Glomerular visceral epithelial cell (primary cell): ENCODE measurements at regions not wholly inside any gene's neighbourhood (a gene's known extent, or its start where the extent isn't known, plus 50 kb on each side); places are given as distances from the start of the nearest gene placed in this dataset.
"Not testable (repeated sequence)": the region's sequence is repeated elsewhere in the genome, so short reads cannot be mapped to it uniquely, and the experiment has no call there.

Source experiments
- DNase-seq: peaks from one replicate; pipeline ENCODE4 v3.0.0-alpha.2; 2016; ENCODE audit errors: extremely low spot score

DNA sequence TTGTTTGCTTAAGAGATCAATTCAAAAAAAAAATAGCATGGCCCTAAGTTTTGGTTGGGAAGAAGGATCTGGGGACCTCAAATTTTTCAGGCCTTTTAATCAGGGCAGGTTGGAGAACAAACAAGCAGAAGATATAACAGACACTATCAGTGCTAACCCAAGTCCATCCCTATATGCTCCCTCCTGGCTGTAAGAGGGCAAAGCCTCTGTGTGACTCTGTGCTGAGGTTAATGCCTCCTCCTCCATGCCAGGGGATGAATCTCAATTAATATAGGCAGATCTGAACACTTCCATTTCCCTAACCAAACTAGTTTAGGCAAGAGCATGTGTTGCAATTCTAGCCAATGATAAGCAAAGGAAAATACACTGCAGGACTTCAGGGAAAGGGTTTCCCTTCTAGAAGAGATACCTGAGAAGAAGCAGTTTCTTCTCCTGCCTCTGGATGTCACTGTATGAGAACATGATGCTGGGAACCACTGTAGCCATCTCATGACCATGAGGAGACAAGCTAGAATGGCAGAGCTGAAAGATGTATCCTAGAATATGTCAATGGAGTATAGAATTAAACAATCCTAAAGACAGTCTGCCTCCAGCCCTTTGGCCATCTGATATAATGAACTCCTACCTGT, 76.0 kb downstream of the CHD9NB start:
- DNase-seq, result peak; percentile 2

DNA sequence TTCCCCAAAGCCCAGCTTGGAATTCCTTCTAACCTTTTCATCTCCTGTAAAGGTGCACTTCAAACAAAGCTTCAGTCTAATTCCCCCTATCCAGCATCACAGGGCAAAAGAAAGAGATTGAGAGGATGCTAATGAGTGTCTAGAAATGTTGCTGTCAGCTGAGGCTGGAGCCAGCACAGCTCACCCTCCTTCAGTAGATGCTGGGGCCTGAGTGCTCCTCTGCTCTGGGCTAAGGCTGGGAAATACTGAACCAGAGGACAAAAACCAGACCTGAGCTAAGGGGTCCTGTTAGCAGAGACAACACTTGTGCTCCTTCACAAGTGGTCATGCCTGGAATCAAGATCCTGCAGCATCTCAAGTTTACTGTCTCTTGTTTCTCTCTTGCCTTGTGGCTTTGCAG, 85.0 kb downstream of the CHD9NB start:
- no peak for DNase-seq

DNA sequence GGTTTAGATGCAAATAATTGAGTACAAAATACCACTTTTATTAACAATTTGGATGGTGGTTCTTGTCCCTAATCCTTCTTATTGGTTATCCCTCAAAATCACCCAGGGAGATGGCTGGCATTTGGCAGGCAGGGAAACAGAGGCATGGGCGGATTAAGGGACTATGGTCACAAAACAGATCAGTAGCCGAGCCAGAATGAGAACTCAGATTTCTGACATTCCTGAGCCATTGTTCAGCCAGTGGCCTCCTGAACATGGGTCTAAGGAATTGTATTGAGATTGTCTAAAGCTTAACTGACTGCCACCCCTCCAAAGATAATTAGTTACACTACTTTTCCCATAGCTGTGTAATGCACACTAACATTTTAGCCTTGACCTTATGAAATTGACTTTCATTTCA, 88.4 kb downstream of the CHD9NB start:
- no peak for DNase-seq

DNA sequence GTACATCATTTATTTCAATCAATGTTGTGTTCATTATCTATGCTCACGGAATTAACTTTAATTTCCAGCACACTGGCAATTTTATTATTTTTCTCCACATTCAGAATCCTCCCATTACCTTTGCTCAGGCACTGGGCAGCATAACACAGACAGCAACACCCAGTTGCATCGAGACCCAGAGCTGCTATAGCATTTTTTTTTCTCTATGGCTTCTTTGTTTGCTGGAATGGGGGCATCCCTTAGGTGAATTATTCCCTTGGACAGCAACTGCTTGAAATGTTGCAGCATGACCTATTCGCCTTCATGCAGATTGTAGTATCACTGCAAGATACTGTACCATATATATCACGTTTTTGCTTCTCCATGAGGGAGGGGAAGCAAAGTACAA, 88.8 kb downstream of the CHD9NB start:
- no peak for DNase-seq

DNA sequence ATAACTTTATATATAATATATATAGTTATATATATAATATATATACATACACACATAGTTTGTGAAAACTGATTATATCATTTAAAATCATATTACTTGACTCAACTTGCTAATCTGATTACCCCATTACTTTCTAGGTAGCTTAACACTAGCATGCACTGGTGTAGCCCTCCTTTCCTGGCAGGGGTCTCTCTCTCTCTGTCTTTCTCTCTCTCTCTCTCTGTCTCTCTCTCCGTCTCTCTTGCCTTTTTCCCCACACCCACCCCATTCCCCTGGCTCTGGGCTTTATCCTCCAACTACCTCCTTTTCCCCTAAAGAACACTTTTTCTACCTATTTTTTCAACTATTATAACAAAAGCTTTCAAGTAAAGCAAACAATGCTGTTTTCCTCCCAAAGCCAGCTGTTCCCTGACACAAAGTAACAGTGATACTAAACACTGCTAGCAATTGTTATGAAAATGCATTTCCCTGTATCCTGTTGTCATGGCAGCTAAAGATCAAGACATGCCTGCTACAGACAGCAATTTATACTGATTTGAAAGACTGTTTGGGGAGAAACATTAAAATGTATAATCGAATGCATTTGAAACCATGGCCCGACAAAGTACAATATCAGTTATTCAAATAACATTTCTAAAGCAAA, 89.4 kb downstream of the CHD9NB start:
- no peak for DNase-seq

DNA sequence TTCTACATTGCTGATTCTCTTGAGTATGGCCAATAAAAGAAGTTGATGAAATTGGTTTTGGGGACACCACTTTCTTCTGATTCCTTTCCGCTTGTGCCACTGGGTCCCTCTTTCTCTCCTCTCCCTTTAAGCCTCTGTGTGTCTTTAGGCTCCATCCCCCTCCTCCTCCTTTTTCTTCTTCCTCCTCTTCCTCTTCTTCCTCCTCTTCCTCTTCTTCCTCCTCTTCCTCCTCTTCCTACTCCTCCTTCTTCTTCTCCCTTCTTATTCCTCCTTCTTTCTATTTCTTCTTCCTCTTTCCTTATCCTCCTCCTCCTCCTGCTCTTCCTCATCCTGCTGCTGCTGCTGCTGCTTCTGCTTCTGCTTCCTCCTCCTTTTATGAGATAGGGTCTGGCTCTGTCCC, 93.7 kb downstream of the CHD9NB start:
- DNase-seq, result no peak

DNA sequence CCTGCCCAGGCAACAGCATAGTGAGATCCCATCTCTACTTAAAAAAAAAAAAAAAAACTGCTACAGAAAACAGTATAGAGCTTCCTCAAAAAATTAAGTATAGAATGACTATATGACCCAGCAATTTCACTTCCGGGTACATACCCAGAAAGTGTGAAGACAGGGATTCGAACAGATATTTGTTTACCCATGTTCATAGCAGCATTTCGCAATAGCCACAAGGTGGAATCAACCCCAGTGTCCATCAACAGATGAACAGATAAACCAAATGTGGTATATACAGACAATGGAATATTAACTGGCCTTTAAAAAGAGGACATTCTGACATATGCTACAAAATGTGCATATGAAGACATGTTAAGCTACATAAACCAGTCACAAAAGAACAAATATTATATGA, 95.5 kb downstream of the CHD9NB start:
- no peak for DNase-seq

DNA sequence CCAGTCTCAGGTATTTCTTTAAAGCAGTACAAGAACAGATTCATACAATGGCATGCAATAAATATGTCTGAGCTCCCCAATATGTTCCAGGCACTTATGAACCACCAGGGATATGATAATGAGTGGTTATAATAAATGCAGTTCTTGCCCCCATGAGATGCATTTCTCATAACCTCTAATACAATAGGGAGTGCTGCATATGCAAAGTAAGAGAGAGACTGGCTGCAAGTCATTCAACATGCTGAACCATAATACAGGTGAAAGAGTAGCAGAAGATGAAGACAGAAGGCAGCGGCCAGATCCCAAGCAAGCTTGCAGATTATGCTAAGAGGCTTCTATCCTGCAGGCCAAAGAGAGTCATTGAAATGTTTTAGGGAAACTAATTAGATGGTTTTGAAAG, 96.7 kb downstream of the CHD9NB start:
- DNase-seq, result no peak

DNA sequence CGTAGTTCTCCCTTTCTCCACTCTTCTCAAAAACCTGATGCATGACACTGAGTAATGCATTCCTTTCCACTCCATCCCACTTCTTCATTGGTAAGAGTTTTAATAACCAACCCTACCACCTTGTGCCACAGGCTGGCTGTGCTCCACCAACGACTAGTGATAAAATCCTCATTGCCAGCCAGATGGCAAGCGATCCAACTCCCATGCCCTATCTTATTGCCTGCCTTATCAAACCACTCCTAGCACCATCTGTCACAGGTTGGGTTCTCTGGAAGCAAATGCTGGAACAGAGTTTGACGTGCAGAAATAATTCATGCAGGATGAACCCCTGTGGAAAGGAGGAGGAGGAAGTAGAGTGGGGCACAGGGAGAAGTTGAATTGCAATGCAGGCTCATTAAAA, 99.5 kb downstream of the CHD9NB start:
- no peak for DNase-seq

DNA sequence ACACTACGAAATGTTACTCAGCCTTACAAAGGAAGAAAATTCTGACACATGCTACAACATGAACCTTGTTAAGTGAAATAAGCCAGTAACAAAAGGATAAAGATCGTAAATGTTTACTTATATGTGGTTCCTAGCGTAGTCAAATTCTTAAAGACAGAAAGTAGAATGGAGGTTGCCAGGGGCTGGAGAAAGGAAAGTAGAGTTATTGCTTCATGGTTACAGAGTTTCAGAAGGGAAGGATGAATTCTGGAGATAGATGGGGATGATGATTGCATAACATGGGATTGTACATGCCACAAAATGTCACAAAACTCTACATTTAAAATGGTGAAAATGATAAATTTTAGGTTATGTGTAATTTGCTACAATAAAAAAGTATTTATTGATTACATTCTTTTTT, 103.8 kb downstream of the CHD9NB start:
- no peak for DNase-seq

DNA sequence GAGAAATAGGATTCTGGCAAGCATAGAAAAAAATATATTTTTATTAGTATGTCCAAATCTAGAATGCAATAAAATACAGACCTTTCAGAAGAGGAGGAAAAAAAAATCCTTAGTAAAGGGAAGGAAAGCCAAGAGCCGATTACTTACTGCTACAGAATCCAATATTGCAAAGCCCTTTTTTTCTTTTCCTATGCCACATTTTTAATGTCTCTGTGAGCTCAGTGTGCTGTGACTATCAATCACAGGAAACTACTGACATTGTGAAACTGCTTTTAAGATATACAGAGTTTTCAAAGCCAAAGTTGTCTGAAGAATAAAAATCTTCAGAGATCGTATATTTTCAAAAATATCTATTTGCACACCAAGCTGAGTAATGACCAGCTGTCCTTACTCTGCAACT, 120.4 kb downstream of the CHD9NB start:
- DNase-seq, result no peak

DNA sequence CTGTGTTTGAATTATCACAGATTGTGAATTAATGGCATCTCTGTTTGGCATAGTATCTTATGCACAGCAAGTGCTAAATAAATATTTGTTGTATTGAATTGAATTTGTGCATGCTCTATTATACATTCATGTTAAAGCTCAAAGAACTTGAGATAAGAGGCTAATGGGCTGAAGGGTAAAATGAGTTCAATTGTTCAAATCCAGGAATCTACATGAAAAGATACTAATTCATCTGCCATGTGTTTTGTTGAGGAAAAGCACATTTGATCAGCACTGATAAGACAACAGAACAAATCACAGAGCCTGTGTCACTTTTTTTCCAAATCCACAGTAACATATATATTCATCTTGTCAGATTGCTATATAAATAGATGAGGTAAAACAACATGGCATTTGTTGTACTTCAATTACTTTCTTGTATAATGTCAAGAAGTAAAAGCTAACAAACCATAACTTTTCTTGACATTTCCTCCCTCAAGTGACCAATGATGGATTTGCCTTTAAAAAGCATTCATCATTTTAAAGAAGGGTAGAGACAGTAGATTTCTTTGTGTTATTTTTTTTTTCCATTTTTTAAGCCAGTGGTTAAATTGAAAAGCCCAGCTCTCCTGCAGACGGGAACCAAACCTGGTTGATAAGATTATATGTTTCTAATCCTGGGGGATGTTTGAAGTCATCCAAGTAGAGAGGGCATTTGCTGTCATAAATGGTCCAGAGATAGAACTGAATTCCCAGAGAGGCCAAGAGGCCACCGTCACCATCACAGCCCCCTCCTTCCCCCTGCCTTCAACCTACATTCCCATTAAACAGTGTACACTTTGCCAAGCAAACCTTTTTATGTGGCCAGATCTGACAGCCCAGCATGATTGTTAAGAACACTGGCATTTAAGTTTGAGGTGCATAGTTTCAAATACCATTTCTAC, 123.0 kb downstream of the CHD9NB start:
- no peak for DNase-seq

DNA sequence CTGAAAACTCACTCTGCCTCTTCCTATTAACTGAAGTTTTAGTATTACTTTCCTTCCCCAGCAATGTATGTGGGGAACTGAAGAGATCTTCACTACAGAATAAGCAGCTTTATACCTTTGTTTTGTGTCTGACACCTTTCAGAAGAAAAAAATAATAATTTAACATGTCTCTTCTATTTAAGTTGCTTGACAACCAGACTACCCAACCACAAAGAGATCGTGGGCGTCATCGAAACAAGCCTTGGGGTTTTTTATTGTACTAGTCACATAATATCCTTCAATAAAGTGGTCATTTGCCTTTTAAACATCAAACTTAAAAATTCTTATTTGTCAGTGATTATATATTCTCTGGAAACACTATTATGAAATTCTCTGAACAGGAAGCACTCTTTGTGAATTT, 123.7 kb downstream of the CHD9NB start:
- no peak for DNase-seq

DNA sequence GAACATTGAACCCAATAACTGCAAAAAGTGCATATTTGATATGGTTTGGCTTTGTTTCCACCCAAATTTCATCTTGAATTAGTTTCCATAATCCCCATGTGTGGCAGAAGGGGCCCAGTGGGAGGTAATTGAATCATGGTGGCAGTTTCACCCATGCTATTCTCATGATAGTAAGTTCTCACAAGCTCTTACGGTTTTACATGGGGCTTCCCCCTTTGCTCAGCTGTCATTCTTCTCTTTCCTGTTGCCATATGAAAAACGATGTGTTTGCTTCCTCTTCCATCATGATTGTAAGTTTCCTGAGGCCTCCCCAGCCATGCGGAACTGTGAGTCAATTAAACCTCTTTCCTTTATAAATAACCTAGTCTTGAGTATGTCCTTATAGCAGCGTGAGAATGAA, 127.6 kb downstream of the CHD9NB start:
- DNase-seq, result no peak

DNA sequence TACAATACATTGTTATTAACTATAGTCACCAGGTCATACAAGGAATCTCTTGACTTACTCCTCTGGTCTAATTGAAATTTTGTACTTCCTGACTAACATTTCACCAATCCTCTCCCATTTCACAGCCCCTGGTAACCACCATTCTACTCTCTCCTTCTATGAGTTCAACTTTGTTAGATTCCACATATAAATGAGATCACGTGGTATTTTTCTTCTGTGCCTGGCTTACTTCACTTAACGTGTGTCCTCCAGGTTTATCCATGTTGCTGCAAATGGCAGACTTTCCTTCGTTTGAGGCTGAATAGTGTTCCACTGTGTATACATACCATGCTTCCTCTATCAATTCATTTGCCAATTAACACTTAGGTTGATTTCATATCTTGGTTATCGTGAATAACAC, 128.5 kb downstream of the CHD9NB start:
- DNase-seq, result no peak

DNA sequence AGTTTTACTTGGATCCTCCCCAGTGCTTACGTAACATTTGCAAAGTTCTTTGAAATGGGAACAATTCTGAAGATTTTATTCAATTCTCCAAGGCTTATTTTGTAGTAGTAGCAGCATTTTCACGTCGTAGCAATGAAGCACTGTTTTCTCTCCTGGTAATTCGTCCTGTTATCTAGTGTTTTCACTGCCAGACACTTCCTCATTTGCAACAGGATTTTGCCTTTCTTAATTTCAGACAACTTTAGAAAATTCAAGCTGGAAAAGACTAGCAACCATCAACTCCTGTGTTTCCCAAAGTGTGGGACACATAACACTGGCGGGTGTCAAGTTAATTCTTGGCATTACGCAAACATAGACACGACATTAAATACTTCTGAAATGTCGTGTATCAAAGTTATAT, 131.6 kb downstream of the CHD9NB start:
- DNase-seq, result no peak

DNA sequence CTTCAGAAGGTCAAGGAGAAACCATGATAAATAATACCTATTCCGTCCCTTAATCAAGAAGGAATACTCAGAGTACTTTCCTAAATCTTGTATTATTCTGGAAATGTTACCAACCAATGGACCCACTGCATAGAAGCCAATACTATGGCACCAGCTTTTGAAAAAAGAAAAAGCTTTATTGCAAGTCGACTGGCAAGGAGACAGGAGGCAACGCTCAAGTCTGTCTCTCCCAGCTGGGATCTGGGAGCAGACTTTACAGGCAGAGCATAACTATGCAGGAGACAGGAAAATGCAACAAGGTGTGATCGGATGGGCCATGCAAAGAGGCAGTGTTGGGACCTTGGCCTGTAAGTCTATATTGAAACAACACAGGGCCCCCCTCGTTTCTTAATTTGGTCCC, 132.4 kb downstream of the CHD9NB start:
- no peak for DNase-seq

DNA sequence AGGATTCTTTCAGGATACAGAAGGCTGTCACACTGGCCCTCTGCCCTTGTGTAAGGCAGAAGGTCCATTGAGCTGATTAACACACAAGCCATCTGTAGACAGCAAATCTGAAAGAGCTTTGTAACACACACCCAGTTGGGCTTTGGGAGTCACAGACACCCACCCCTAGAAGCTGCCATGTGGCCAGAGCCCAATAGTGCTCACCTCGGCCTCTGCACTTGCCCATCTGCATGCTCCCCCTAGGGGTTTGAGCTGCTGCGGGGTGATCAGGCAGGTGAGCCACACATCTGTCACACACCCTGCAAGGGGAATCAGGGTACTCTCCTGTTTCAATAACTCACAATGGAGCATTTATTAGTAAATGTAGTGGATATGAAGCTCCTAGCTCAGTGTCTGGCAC, 138.3 kb downstream of the CHD9NB start:
- DNase-seq, result no peak

DNA sequence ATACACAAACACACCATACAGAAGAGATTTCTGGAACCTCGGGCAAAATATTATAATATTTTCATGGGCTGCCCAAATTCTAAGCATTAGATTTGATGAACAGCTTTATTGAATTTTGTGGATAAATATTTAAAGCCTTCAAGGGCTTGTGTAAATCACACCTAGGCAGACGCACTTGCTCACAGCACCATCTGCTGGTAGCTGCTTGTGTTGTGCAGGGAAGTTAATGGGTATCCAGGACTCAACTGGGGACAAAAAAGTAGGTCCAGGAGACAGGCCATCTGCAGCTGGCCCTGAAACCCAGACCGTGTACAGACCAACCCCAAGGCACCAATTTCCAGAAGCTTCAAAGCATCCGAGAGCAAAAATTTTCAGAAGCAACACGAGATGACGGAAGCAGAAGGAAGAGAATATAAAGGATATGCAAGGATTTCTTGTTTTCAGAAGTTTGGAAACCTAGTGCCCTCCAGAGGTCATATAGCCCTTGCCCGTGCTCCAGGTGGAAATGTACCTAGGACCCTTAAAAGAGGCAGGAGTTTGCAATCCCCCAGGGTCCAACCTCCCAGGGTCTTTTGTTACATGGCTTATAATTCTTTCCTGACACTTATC, 140.0 kb downstream of the CHD9NB start:
- peak; percentile 28 for DNase-seq

DNA sequence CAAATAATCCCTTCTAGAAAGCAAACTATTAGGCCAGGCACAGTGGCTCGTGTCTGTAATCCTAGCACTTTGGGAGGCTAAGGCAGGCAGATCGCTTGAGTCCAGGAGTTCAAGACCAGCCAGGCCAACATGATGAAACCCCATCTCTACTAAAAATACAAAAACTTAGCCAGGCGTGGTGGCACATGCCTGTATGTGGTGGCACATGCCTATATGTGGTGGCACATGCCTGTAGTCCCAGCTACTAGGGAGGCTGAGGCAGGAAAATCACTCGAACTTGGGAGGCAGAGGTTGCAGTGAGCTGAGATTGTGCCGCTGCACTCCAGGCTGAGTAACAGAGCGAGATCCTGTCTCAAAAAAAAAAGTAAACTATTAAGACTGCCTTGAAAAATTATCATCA, 144.6 kb downstream of the CHD9NB start:
- not testable (repeated sequence) for DNase-seq

DNA sequence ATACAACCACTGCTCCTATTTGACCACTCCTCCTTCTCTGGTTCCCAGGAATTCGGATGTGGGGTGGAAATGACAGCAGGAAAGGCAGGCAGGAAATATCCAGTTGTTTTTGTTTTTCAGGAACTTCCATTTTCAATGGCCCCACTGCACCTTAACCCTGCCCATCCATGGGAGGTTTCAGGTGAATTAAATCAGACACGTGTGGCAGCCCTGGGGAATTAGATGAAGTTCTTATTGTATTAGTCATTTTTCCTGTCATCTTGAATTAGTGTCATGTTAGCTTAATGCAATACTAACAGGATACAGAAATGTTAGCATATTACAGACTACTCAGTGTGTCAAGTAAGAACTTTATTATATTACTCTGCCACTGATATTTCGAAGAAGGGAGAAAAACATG, 146.4 kb downstream of the CHD9NB start:
- no peak for DNase-seq

DNA sequence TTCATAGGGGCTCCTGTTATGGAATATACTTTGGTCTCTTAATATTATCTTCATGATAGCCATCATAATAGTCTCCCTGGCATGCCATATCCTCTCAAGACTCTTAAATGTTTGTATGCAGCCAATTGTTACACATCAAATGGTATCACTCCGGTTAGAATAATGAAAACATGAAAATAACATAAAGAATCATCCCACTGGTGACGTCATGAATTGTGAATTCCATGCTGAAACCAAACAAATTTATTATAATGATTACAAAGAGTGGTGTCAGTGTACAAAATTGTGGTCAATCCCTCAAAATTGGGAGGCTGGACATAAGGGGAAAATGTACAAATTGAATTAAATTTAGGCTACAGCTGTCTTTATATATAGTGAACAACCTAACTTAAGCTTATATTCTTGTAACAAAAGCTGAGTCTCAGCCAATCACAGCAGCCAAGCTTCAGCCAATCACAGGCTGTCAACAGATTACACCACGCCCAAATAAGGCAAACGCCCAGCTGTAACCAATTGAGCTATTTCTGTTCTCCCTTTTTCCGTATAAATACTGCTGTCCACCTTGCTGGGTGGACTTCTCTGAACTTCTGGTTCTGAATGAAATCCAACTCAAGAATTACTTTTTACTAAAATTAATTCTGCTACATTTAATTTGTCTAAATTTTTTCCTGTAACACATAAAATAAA, 156.1 kb downstream of the CHD9NB start:
- DNase-seq, result no peak
